Eye (tissue), 1 donor: ENCODE measurements at regions not wholly inside any gene's neighbourhood (a gene's known extent, or its start where the extent isn't known, plus 50 kb on each side); places are given as distances from the start of the nearest gene placed in this dataset.
"Not testable (repeated sequence)": the region's sequence is repeated elsewhere in the genome, so short reads cannot be mapped to it uniquely, and the experiment has no call there.

Experiments
- DNase-seq: peaks from one replicate; pipeline ENCODE4 v3.0.0-alpha.2; 2015

- DNase-seq = no peak
Measured at GRCh38 chr3:194867270-194867983, 181.7 kb downstream of the FAM43A start.

GRCh38 chr3:194868831-194869230, 183.1 kb downstream of the FAM43A start:
- no peak for DNase-seq

GRCh38 chr3:194869482-194870169, 183.9 kb downstream of the FAM43A start:
- DNase-seq = no peak

- peak; percentile 20 for DNase-seq
Measured at GRCh38 chr3:194870394-194871110, 184.9 kb downstream of the FAM43A start.

GRCh38 chr3:194871143-194871863, 185.6 kb downstream of the FAM43A start:
- DNase-seq = peak; percentile 83

- peak; percentile 34 for DNase-seq
Measured at GRCh38 chr3:194871864-194872668, 186.4 kb downstream of the FAM43A start.

- DNase-seq = no peak
Measured at GRCh38 chr3:194872669-194872977, 186.9 kb downstream of the FAM43A start.

GRCh38 chr3:194873474-194873873, 187.8 kb downstream of the FAM43A start:
- not testable (repeated sequence) for DNase-seq

GRCh38 chr3:194874206-194874605, 188.5 kb downstream of the FAM43A start:
- no peak for DNase-seq

- DNase-seq = no peak
Measured at GRCh38 chr3:194874783-194875182, 189.1 kb downstream of the FAM43A start.

GRCh38 chr3:194875581-194876402, 190.1 kb downstream of the FAM43A start:
- DNase-seq = no peak

GRCh38 chr3:194876403-194877095, 190.9 kb downstream of the FAM43A start:
- no peak for DNase-seq

- no peak for DNase-seq
Measured at GRCh38 chr3:194877291-194878119, 191.8 kb downstream of the FAM43A start.

GRCh38 chr3:194879126-194879877, 193.6 kb downstream of the FAM43A start:
- no peak for DNase-seq

- DNase-seq = peak; percentile 88
Measured at GRCh38 chr3:194879991-194880939, 194.6 kb downstream of the FAM43A start.

GRCh38 chr3:194880940-194881925, 195.6 kb downstream of the FAM43A start:
- DNase-seq = no peak
